ENCODE measurements at regions not wholly inside any gene's neighbourhood (a gene's known extent, or its start where the extent isn't known, plus 50 kb on each side); places are given as distances from the start of the nearest gene placed in this dataset.

GRCh38 chr18:37617623-37618022, 52.0 kb upstream of the CELF4 start:
- no peak for DNase-seq

Measured in DMS53 (cell line).